Ecto neural progenitor cell (in vitro differentiated cells): ENCODE measurements at regions not wholly inside any gene's neighbourhood (a gene's known extent, or its start where the extent isn't known, plus 50 kb on each side); places are given as distances from the start of the nearest gene placed in this dataset.

Source experiments
- DNase-seq: peaks from one replicate; pipeline ENCODE4 v3.0.0-alpha.2; 2018; ENCODE audit warnings: low spot score

- no peak for DNase-seq
Observed at GRCh38 chr14:38309522-38310277, 53.8 kb upstream of the CLEC14A start.
